Esophagus muscularis mucosa (tissue), 3 donors: ENCODE measurements at regions not wholly inside any gene's neighbourhood (a gene's known extent, or its start where the extent isn't known, plus 50 kb on each side); places are given as distances from the start of the nearest gene placed in this dataset.

ENCODE experiments used
- POLR2A ChIP-seq: fragments of 450-650 bp; IDR thresholded peaks from one replicate; pipeline ENCODE4 v1.6.1; 2017; ENCODE audit warnings: antibody characterized with exemption, moderate library complexity, mild to moderate bottlenecking, low read depth
- TF ChIP-seq, protein P1 (sequence below), 3 experiments: fragments of 200-600 bp in 2 of 3; fragments of 450-650 bp in 1 of 3; sonication (generic) in 2 of 3; IDR thresholded peaks; one replicate each; pipeline ENCODE4 v1.5.1; 2017 to 2019; ENCODE audit warnings: antibody characterized with exemption in 3 of 3, mild to moderate bottlenecking in 2 of 3, moderate library complexity in 1 of 3

DNA sequence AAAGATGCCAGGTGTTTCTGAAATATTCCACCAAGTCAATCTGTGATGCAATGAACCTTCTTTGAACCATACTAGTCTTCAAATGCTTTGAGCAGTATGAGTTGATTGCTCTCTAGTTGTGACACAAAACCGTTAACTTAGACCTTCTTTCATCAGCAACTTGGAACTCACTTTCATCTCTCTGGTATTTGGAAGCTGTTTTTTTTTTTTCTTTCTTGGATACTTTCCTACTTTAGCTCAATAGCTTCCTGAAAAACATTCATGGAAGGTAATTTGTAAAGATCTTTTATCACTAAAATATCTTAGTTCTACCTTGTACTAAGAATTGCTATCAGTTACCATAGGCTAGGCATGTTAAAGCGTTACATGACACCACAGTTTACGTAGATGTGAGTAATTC is 1071.9 kb upstream of the CHAC2 start:
- TF ChIP-seq, protein P1, sequence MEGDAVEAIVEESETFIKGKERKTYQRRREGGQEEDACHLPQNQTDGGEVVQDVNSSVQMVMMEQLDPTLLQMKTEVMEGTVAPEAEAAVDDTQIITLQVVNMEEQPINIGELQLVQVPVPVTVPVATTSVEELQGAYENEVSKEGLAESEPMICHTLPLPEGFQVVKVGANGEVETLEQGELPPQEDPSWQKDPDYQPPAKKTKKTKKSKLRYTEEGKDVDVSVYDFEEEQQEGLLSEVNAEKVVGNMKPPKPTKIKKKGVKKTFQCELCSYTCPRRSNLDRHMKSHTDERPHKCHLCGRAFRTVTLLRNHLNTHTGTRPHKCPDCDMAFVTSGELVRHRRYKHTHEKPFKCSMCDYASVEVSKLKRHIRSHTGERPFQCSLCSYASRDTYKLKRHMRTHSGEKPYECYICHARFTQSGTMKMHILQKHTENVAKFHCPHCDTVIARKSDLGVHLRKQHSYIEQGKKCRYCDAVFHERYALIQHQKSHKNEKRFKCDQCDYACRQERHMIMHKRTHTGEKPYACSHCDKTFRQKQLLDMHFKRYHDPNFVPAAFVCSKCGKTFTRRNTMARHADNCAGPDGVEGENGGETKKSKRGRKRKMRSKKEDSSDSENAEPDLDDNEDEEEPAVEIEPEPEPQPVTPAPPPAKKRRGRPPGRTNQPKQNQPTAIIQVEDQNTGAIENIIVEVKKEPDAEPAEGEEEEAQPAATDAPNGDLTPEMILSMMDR (IDR thresholded peaks at IDR 0.05): no peak
- TF ChIP-seq POLR2A: no peak
